GM13976 (cell line): ENCODE measurements at regions not wholly inside any gene's neighbourhood (a gene's known extent, or its start where the extent isn't known, plus 50 kb on each side); places are given as distances from the start of the nearest gene placed in this dataset.
"Not testable (repeated sequence)": the region's sequence is repeated elsewhere in the genome, so short reads cannot be mapped to it uniquely, and the experiment has no call there.

Source experiments
- DNase-seq: peaks from one replicate; pipeline ENCODE4 v3.0.0; 2012; ENCODE audit warnings: low spot score
- CTCF ChIP-seq: IDR thresholded peaks from 2 replicates; pipeline ENCODE4 v1.5.1; 2012; ENCODE audit warnings: borderline replicate concordance, mild to moderate bottlenecking; ENCODE audit not compliant: insufficient read depth; ENCODE audit errors: extremely low read depth, missing control alignments, control extremely low read depth
- in situ Hi-C: fragments of 300-500 bp; cut with MboI; formaldehyde crosslinking; loops from one replicate; pipeline ENCODE4 v1.12.0; 2022; ENCODE audit warnings: low sequenced_read_pairs, mixed read lengths, inconsistent platforms; ENCODE audit not compliant: unreplicated experiment

DNA sequence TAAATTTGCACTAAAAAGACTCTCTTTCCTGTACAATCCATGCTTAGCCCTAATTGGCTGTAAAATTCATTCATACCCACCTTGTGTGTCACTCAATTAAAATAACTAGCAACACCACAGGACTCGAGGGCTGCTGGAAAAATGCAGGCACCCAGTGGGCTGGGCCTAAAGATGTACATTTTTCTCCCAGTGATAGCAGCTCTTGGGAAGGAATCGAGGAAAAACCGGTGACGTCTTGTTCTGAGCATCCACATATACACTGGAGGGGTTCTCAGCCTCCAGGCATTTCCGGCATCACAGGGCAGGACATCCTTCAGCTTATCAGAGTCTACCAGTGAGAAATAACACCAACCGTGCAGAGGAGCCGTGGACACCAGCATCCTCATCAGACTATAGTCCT, 85.8 kb upstream of the PITRM1 start:
- TF ChIP-seq CTCF, result no peak
- in situ Hi-C loops, result no loop called here

DNA sequence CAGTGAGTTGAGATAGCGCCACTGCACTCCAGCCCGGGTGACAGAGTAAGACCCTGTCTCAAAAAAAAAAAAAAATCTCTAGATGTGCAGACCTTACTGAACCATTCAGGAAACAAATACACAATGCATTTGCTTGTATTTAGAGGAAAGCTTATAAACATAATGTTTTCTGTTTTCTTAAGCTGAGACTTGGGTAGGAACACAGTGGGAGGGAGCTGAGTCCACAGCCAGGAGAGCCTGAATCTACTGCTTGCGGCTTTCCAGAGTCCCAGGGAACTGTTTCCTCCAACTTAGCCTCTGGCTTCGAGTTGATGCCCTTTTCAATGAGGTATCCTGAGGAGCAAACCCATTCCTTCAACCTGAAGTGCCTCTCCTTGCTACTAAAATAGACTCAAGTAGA, 83.0 kb upstream of the PITRM1 start:
- no peak for TF ChIP-seq CTCF
- in situ Hi-C loops, result no loop called here
- no peak for DNase-seq

More for the DNA sequence above, 85.8 kb upstream of the PITRM1 start:
- no peak for DNase-seq

GRCh38 chr10:3255075-3255474, 82.5 kb upstream of the PITRM1 start:
- DNase-seq, result no peak
- no peak for TF ChIP-seq CTCF
- in situ Hi-C loops, result no loop called here

- DNase-seq, in situ Hi-C loops: not testable (repeated sequence)
Measured at GRCh38 chr10:3253974-3254373, 81.4 kb upstream of the PITRM1 start.

- TF ChIP-seq CTCF, result no peak
- DNase-seq, result no peak
- in situ Hi-C loops, result no loop called here
Measured at GRCh38 chr10:3251172-3251571, 78.6 kb upstream of the PITRM1 start.

- no peak for TF ChIP-seq CTCF
- DNase-seq, result no peak
- in situ Hi-C loops, result loop anchor here (25.0 kb wide), 2 partner anchors 1413 to 1513 kb away; no protein-coding TSS in a partner anchor
Measured at GRCh38 chr10:3249307-3249889, 76.8 kb upstream of the PITRM1 start.

DNA sequence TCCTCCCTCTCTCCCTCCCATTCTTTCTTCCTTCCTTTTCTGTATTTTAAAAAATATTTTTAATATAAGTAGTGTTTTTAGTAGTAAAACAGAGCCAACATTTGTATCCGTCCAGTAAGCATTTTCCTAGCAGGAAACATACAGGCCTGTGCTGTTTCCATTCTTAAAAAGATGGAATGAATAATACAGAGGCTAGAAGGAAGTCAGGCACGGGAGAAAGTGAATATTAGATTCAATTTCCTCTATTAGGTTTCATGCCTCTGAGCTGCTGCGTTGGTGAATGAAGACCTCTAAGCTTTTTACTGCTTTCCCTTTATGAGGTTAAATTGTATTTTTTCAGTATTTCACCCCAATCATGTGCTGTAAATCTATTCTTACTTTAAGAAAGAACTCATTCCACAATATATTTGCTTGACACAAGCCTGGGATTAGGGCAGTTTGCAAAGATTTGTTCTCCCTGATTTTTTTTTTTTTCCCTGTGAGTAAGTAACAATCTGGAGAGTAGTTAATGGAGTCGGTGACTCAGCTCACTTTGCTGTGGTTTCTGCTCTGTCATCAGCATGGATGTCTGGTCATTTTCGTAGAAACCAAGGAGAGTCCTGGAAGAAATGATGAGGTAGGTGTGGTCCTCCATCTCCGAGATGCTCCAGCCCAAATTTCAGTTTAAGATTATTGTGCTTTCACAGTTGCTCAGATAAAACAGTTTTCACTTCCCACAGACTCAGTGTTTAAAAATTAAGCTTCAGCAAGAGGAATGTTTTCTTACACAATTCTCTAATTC, 76.1 kb upstream of the PITRM1 start:
- no peak for TF ChIP-seq CTCF
- DNase-seq, result no peak
- in situ Hi-C loops, result loop anchor here (25.0 kb wide), 2 partner anchors 1414 to 1514 kb away; no protein-coding TSS in a partner anchor
